HL-60 (cell line): ENCODE measurements at regions not wholly inside any gene's neighbourhood (a gene's known extent, or its start where the extent isn't known, plus 50 kb on each side); places are given as distances from the start of the nearest gene placed in this dataset.

Source experiments
- DNase-seq, 2 experiments: peaks; one replicate each; pipeline ENCODE4 v3.0.0-alpha.2; 2010 to 2020; ENCODE audit warnings: low read depth in 1 of 2, low spot score in 1 of 2
- H3K27ac ChIP-seq: fragments of 250-450 bp; sonication (Bioruptor Pico); replicated peaks from 2 replicates; pipeline ENCODE4 v1.5.1; 2020; ENCODE audit warnings: mild to moderate bottlenecking, moderate library complexity
- H3K27me3 ChIP-seq: fragments of 250-450 bp; sonication (Bioruptor Pico); 2 replicates; pipeline ENCODE4 v1.5.1; 2021; ENCODE audit warnings: mild to moderate bottlenecking, moderate library complexity; ENCODE audit not compliant: insufficient read depth, poor library complexity, severe bottlenecking
- H3K4me3 ChIP-seq: replicated peaks from 2 replicates; pipeline ENCODE4 v1.5.1; 2011; ENCODE audit warnings: mild to moderate bottlenecking, control low read depth, low read length; ENCODE audit not compliant: insufficient read depth
- CTCF ChIP-seq: IDR thresholded peaks from one replicate; pipeline ENCODE4 v1.5.1; 2011; ENCODE audit warnings: low read length, control low read depth, inconsistent platforms; ENCODE audit not compliant: insufficient read depth
- GABPA ChIP-seq: IDR thresholded peaks from 2 replicates; pipeline ENCODE4 v1.6.1; 2012; ENCODE audit warnings: low read depth
- POLR2AphosphoS5 ChIP-seq: IDR thresholded peaks from 2 replicates; pipeline ENCODE4 v1.6.1; 2012; ENCODE audit warnings: low read depth
- REST ChIP-seq: IDR thresholded peaks from 2 replicates; pipeline ENCODE4 v1.6.1; 2012; ENCODE audit warnings: low read depth; ENCODE audit not compliant: insufficient replicate concordance
- SPI1 ChIP-seq: IDR thresholded peaks from 2 replicates; pipeline ENCODE4 v1.6.1; 2012; ENCODE audit warnings: low read depth, mild to moderate bottlenecking, borderline replicate concordance

- TF ChIP-seq SPI1 (no peak), GABPA (no peak), POLR2AphosphoS5 (no peak), REST (no peak), CTCF (no peak)
- DNase-seq, result no peak
- H3K27me3 ChIP-seq, result no peaks in the 10 kb centered on the region
- H3K4me3 ChIP-seq, result no peak overlapping the region
- H3K27ac ChIP-seq, result no peak overlapping the region
Observed at GRCh38 chr13:104460554-104460953, 1394.3 kb upstream of the SLC10A2 start.

- no peaks in the 10 kb centered on the region for H3K27me3 ChIP-seq
- DNase-seq, result no peak
- TF ChIP-seq POLR2AphosphoS5 (no peak), CTCF (no peak), GABPA (no peak), SPI1 (no peak), REST (no peak)
- no peak overlapping the region for H3K27ac ChIP-seq
- no peak overlapping the region for H3K4me3 ChIP-seq
Observed at GRCh38 chr13:104450006-104450405, 1383.8 kb upstream of the SLC10A2 start.

- Histone ChIP-seq H3K27ac (no peak overlapping the region), H3K27me3 (no peaks in the 10 kb centered on the region), H3K4me3 (no peak overlapping the region)
- TF ChIP-seq SPI1 (no peak), POLR2AphosphoS5 (no peak), REST (no peak), GABPA (no peak), CTCF (no peak)
- no peak for DNase-seq
Observed at GRCh38 chr13:104447348-104447747, 1381.1 kb upstream of the SLC10A2 start.
